GM23338 (cell line): ENCODE measurements at regions not wholly inside any gene's neighbourhood (a gene's known extent, or its start where the extent isn't known, plus 50 kb on each side); places are given as distances from the start of the nearest gene placed in this dataset.

Experiments used
- ATAC-seq: fragments of 200-7000 bp; cut with Tn5 transposase; 3 replicates; pipeline ENCODE4 v1.9.1; 2020
- DNase-seq: peaks from one replicate; pipeline ENCODE4 v3.0.0-alpha.2; 2015; ENCODE audit warnings: low spot score
- H2AFZ ChIP-seq: fragments of 200-600 bp; sonication (generic); 2 replicates; pipeline ENCODE4 v1.8.0; 2016; ENCODE audit warnings: antibody characterized with exemption, mild to moderate bottlenecking, moderate library complexity
- H3F3A ChIP-seq: fragments of 200-600 bp; sonication (generic); replicated peaks from 2 replicates; pipeline ENCODE4 v1.8.0; 2017; ENCODE audit warnings: antibody characterized with exemption, mixed run types, low read depth
- H3K27ac ChIP-seq: fragments of 200-600 bp; sonication (generic); 2 replicates; pipeline ENCODE4 v1.6.1; 2016; ENCODE audit warnings: low read depth
- H3K27me3 ChIP-seq: fragments of 200-600 bp; sonication (generic); 2 replicates; pipeline ENCODE4 v1.8.0; 2016; ENCODE audit warnings: mild to moderate bottlenecking, mixed run types, moderate library complexity; ENCODE audit not compliant: insufficient read depth
- H3K36me3 ChIP-seq: fragments of 200-600 bp; sonication (generic); 2 replicates; pipeline ENCODE4 v1.8.0; 2016; ENCODE audit warnings: mild to moderate bottlenecking; ENCODE audit not compliant: insufficient read depth
- H3K4me1 ChIP-seq: fragments of 200-600 bp; sonication (generic); 2 replicates; pipeline ENCODE4 v1.8.0; 2016; ENCODE audit warnings: mild to moderate bottlenecking, moderate library complexity; ENCODE audit not compliant: insufficient read depth
- H3K4me2 ChIP-seq: fragments of 200-600 bp; sonication (generic); 2 replicates; pipeline ENCODE4 v1.7.1; 2017; ENCODE audit warnings: mixed run types
- H3K4me3 ChIP-seq: fragments of 200-600 bp; sonication (generic); 2 replicates; pipeline ENCODE4 v1.6.1; 2016; ENCODE audit warnings: mixed run types
- H3K79me2 ChIP-seq: fragments of 200-600 bp; sonication (generic); replicated peaks from 2 replicates; pipeline ENCODE4 v1.8.0; 2017; ENCODE audit warnings: mild to moderate bottlenecking; ENCODE audit not compliant: insufficient read depth
- H3K9me2 ChIP-seq: fragments of 200-600 bp; sonication (generic); 2 replicates; pipeline ENCODE4 v1.8.0; 2017; ENCODE audit not compliant: insufficient read depth
- H4K20me1 ChIP-seq: fragments of 200-600 bp; sonication (generic); replicated peaks from 2 replicates; pipeline ENCODE4 v1.8.0; 2017; ENCODE audit warnings: mild to moderate bottlenecking; ENCODE audit not compliant: insufficient read depth
- H3K27ac Mint-ChIP-seq: 2 replicates; pipeline ENCODE4 v1.8.0; 2020; ENCODE audit warnings: inconsistent platforms, mild to moderate bottlenecking, moderate library complexity, mixed read lengths
- H3K27me3 Mint-ChIP-seq: 3 replicates; pipeline ENCODE4 v1.8.0; 2022; ENCODE audit warnings: low read depth, mild to moderate bottlenecking, moderate library complexity, mixed read lengths, inconsistent platforms; ENCODE audit not compliant: insufficient read depth, poor library complexity
- H3K36me3 Mint-ChIP-seq: 3 replicates; pipeline ENCODE4 v1.8.0; 2021; ENCODE audit warnings: low read depth, mild to moderate bottlenecking, inconsistent platforms, moderate library complexity, mixed read lengths
- H3K4me1 Mint-ChIP-seq: 3 replicates; pipeline ENCODE4 v1.8.0; 2020; ENCODE audit warnings: mild to moderate bottlenecking, inconsistent platforms, mixed read lengths
- H3K4me3 Mint-ChIP-seq: 3 replicates; pipeline ENCODE4 v1.8.0; 2021; ENCODE audit warnings: moderate library complexity, mild to moderate bottlenecking, inconsistent platforms, mixed read lengths
- H3K9me3 Mint-ChIP-seq: 3 replicates; pipeline ENCODE4 v1.8.0; 2020; ENCODE audit warnings: moderate library complexity, mild to moderate bottlenecking, inconsistent platforms, mixed read lengths
- CREB1 ChIP-seq: fragments of 250-450 bp; sonication (Bioruptor Pico); IDR thresholded peaks from 2 replicates; pipeline ENCODE4 v1.5.0; 2020; ENCODE audit warnings: low read depth, mild to moderate bottlenecking, moderate library complexity
- CTCF ChIP-seq, 2 experiments: fragments of 200-600 bp in 1 of 2; sonication (generic) in 1 of 2; conservative IDR thresholded peaks; 2 replicates each; pipeline versions ENCODE4 v1.5.1 to v1.6.1; 2016 to 2017; ENCODE audit warnings: antibody characterized with exemption in 2 of 2, low read depth in 2 of 2, mild to moderate bottlenecking in 2 of 2, moderate library complexity in 1 of 2
- ETS1 ChIP-seq: IDR thresholded peaks from 2 replicates; pipeline ENCODE4 v1.6.1; 2016; ENCODE audit warnings: antibody characterized with exemption
- EZH2 ChIP-seq: fragments of 200-600 bp; sonication (generic); IDR thresholded peaks from one replicate; pipeline ENCODE4 v1.8.0; 2017; ENCODE audit warnings: antibody characterized with exemption, mild to moderate bottlenecking, low read depth; ENCODE audit not compliant: unreplicated experiment
- POLR2AphosphoS5 ChIP-seq: IDR thresholded peaks from 2 replicates; pipeline ENCODE4 v1.6.1; 2016; ENCODE audit warnings: antibody characterized with exemption, low read depth
- STAT1 ChIP-seq: IDR thresholded peaks from one replicate; pipeline ENCODE4 v1.6.1; 2016; ENCODE audit warnings: antibody characterized with exemption; ENCODE audit not compliant: unreplicated experiment
- ZNF114 ChIP-seq: fragments of 250-450 bp; sonication (Bioruptor Pico); IDR thresholded peaks from 2 replicates; pipeline ENCODE4 v1.5.0; 2020; ENCODE audit warnings: mild to moderate bottlenecking, moderate library complexity
- ZNF462 ChIP-seq: fragments of 250-450 bp; sonication (Bioruptor Pico); IDR thresholded peaks from 2 replicates; pipeline ENCODE4 v1.5.0; 2020; ENCODE audit warnings: mild to moderate bottlenecking, moderate library complexity

GRCh38 chr2:101587251-101587650 is 110.3 kb upstream of the MAP4K4 start:
- DNase-seq (no peak), ATAC-seq (no peak)
- Histone ChIP-seq H3K27ac (no peak overlapping the region), H3K79me2 (no peaks in the 10 kb centered on the region), H3K27me3 (no peaks in the 10 kb centered on the region), H3K4me1 (no peaks in the 10 kb centered on the region), H3K4me2 (no peak overlapping the region), H4K20me1 (no peaks in the 10 kb centered on the region), H3K9me2 (no peaks in the 10 kb centered on the region), H3K4me3 (no peak overlapping the region), H3K36me3 (no peaks in the 10 kb centered on the region), H2AFZ (no peak overlapping the region), H3F3A (no peaks in the 10 kb centered on the region)
- Mint-ChIP-seq H3K9me3 (no peaks in the 10 kb centered on the region; the same call in 2 of the 3 replicates), H3K27me3 (no peaks in the 10 kb centered on the region), H3K4me3 (no peak overlapping the region), H3K36me3 (no peaks in the 10 kb centered on the region), H3K4me1 (no peaks in the 10 kb centered on the region), H3K27ac (no peak overlapping the region)
- no peak for TF ChIP-seq STAT1
- no peak for TF ChIP-seq POLR2AphosphoS5
- no peak for TF ChIP-seq CREB1 (CRISPR knock-in tag)
- no peak for TF ChIP-seq ZNF462 (CRISPR knock-in tag)
- no peak for TF ChIP-seq EZH2
- no peak for TF ChIP-seq CTCF (conservative IDR thresholded peaks at IDR 0.05; ENCODE audit: low read depth in 2 of 2)
- no peak for TF ChIP-seq ETS1
- no peak for TF ChIP-seq ZNF114 (CRISPR knock-in tag)
